ENCODE measurements at regions not wholly inside any gene's neighbourhood (a gene's known extent, or its start where the extent isn't known, plus 50 kb on each side); places are given as distances from the start of the nearest gene placed in this dataset.

DNA sequence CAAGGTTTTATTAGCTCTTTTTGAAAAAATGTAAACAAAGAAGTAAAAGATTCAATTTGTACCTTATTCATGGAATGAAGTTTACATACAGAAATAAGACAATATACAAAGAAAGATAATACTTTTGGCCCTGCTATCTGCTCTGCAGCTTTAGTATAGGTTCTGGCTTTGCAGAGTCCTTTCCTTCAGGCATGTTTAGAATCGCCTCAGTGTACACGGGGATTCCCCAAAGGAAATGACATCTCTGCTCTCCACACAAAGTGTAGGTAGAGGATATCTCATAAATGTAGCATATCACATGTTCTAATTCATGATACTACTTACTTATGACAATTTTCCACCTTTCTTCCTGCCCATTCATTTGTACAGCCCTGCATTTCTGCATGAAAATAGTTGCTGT, 222.6 kb upstream of the DPYD start:
- Mint-ChIP-seq H3K27ac (no peak overlapping the region), H3K4me3 (no peak overlapping the region), H3K9me3 (no peaks in the 10 kb centered on the region), H3K27me3 (ENCODE audit: low read depth, poor library complexity) (no peaks in the 10 kb centered on the region), H3K36me3 (ENCODE audit: low read depth) (no peaks in the 10 kb centered on the region), H3K4me1 (no peaks in the 10 kb centered on the region)
- TF ChIP-seq, protein P1, sequence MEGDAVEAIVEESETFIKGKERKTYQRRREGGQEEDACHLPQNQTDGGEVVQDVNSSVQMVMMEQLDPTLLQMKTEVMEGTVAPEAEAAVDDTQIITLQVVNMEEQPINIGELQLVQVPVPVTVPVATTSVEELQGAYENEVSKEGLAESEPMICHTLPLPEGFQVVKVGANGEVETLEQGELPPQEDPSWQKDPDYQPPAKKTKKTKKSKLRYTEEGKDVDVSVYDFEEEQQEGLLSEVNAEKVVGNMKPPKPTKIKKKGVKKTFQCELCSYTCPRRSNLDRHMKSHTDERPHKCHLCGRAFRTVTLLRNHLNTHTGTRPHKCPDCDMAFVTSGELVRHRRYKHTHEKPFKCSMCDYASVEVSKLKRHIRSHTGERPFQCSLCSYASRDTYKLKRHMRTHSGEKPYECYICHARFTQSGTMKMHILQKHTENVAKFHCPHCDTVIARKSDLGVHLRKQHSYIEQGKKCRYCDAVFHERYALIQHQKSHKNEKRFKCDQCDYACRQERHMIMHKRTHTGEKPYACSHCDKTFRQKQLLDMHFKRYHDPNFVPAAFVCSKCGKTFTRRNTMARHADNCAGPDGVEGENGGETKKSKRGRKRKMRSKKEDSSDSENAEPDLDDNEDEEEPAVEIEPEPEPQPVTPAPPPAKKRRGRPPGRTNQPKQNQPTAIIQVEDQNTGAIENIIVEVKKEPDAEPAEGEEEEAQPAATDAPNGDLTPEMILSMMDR (IDR thresholded peaks at IDR 0.05): no peak
- DNase-seq: no peak

DNA sequence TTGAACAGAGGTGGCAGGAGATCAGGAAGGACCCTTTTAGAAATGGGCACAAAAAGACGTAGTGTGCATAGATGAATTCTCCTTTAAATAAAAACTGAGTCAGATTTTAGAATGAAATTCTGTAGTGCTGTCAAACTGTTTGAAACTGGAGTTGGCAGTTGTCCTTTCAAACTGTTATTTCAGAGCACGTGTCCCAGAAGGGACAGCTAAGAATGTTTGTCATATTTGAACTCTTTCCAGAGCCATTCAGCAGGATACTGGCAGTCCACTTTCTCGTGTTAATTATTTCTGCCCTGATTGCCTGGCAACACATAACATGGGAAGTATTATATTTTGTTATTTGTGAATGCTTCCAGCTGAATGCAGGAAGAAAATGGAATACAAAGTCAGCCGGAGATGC, 212.3 kb upstream of the DPYD start:
- TF ChIP-seq, protein P1 (IDR thresholded peaks at IDR 0.05): no peak
- no peaks in the 10 kb centered on the region for H3K9me3 Mint-ChIP-seq
- H3K4me1 Mint-ChIP-seq: no peaks in the 10 kb centered on the region
- no peaks in the 10 kb centered on the region for H3K27me3 Mint-ChIP-seq (ENCODE audit: low read depth, poor library complexity)
- H3K36me3 Mint-ChIP-seq (ENCODE audit: low read depth): no peaks in the 10 kb centered on the region
- H3K4me3 Mint-ChIP-seq: no peak overlapping the region
- no peak overlapping the region for H3K27ac Mint-ChIP-seq
- no peak for DNase-seq

- no peaks in the 10 kb centered on the region for H3K4me1 Mint-ChIP-seq
- H3K9me3 Mint-ChIP-seq: no peaks in the 10 kb centered on the region
- H3K27ac Mint-ChIP-seq: no peak overlapping the region
- no peaks in the 10 kb centered on the region for H3K36me3 Mint-ChIP-seq (ENCODE audit: low read depth)
- TF ChIP-seq, protein P1 (IDR thresholded peaks at IDR 0.05): no peak
- H3K4me3 Mint-ChIP-seq: no peak overlapping the region
- DNase-seq: no peak
- peaks cover 4% of the 10 kb centered on the region for H3K27me3 Mint-ChIP-seq (ENCODE audit: low read depth, poor library complexity)
Measured at GRCh38 chr1:98130408-98130807, 209.6 kb upstream of the DPYD start.

DNA sequence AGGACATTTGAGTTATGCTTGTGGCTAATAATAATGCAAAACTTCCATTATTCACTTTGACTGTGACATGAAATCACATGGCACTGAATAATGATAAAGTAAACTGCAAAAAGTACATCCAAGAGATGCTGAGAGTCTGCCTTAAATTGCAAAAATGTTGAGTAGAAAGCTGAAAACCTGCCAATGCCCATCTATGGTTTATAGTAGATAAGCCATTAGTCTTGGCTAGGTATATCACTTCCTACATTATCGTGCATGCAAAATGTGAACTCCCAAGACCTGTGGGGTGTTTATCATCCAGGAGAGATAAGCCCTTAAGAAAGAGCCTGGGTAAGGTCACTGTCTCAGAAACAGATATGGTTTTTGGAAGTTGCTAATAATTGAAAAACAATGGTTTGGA, 208.7 kb upstream of the DPYD start:
- TF ChIP-seq, protein P1 (IDR thresholded peaks at IDR 0.05): no peak
- no peaks in the 10 kb centered on the region for H3K4me1 Mint-ChIP-seq
- no peak for DNase-seq
- peaks cover 9% of the 10 kb centered on the region for H3K27me3 Mint-ChIP-seq (ENCODE audit: low read depth, poor library complexity)
- H3K27ac Mint-ChIP-seq: no peak overlapping the region
- no peak overlapping the region for H3K4me3 Mint-ChIP-seq
- no peaks in the 10 kb centered on the region for H3K9me3 Mint-ChIP-seq
- no peaks in the 10 kb centered on the region for H3K36me3 Mint-ChIP-seq (ENCODE audit: low read depth)

- TF ChIP-seq, protein P1 (IDR thresholded peaks at IDR 0.05): no peak
- Mint-ChIP-seq H3K27me3 (ENCODE audit: low read depth, poor library complexity) (peaks cover 9% of the 10 kb centered on the region), H3K27ac (no peak overlapping the region), H3K4me1 (no peaks in the 10 kb centered on the region), H3K9me3 (no peaks in the 10 kb centered on the region), H3K36me3 (ENCODE audit: low read depth) (no peaks in the 10 kb centered on the region), H3K4me3 (no peak overlapping the region)
- no peak for DNase-seq
Measured at GRCh38 chr1:98126740-98127139, 205.9 kb upstream of the DPYD start.

DNA sequence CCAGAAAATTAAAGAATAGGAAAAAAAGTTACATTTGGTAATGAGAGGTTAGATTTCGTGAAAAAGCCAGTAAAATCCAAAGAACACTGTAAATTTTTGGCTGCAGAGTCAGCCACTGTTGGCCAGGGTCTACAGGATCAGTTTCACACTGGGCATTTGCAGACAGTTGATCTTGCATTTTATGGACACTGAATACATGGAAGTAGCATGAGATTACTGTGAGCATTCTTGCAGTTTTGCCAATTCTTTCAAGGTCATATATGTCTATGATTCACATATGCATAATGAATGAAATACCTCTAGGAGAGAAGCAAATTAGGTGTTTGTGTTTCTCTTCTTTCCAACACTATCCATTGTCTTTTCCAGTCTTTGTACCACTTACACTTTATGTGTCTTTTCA, 200.8 kb upstream of the DPYD start:
- Mint-ChIP-seq H3K27ac (no peak overlapping the region), H3K27me3 (ENCODE audit: low read depth, poor library complexity) (peaks cover 6% of the 10 kb centered on the region), H3K4me3 (no peak overlapping the region), H3K36me3 (ENCODE audit: low read depth) (no peaks in the 10 kb centered on the region), H3K4me1 (no peaks in the 10 kb centered on the region), H3K9me3 (no peaks in the 10 kb centered on the region)
- no peak for DNase-seq
- TF ChIP-seq, protein P1 (IDR thresholded peaks at IDR 0.05): no peak
